Keratinocyte (primary cell): ENCODE measurements at regions not wholly inside any gene's neighbourhood (a gene's known extent, or its start where the extent isn't known, plus 50 kb on each side); places are given as distances from the start of the nearest gene placed in this dataset.

Source experiments
- DNase-seq: peaks from one replicate; pipeline ENCODE4 v3.0.0-alpha.2; 2011; ENCODE audit warnings: low read depth, missing footprints, low spot score
- FAIRE-seq: peaks from 2 replicates; lab custom pipeline; 2011; peaks lifted over from hg19 to GRCh38; lab: Jason Lieb, UNC
- H2AFZ ChIP-seq: 2 replicates; pipeline ENCODE4 v1.6.0; 2012; ENCODE audit warnings: low read length, control low read depth, inconsistent platforms; ENCODE audit not compliant: control insufficient read depth
- H3K27ac ChIP-seq: 2 replicates; pipeline ENCODE4 v1.5.1; 2011; ENCODE audit warnings: low read length; ENCODE audit not compliant: control insufficient read depth, insufficient read depth
- H3K27me3 ChIP-seq: 3 replicates; pipeline ENCODE4 v1.6.0; 2011; ENCODE audit warnings: low read length; ENCODE audit not compliant: control insufficient read depth, insufficient read depth; ENCODE audit errors: extremely low read depth
- H3K36me3 ChIP-seq, 2 experiments: 2 replicates in 1 of 2; 3 replicates in 1 of 2; pipeline ENCODE4 v1.5.1; 2011; ENCODE audit warnings: low read length in 2 of 2, mild to moderate bottlenecking in 1 of 2; ENCODE audit not compliant: control insufficient read depth in 2 of 2, insufficient read depth in 2 of 2; ENCODE audit errors: extremely low read depth in 1 of 2
- H3K4me1 ChIP-seq: 3 replicates; pipeline ENCODE4 v1.5.1; 2011; ENCODE audit warnings: low read length; ENCODE audit not compliant: control insufficient read depth, insufficient read depth; ENCODE audit errors: extremely low read depth
- H3K4me2 ChIP-seq: 3 replicates; pipeline ENCODE4 v1.6.0; 2011; ENCODE audit warnings: low read depth, low read length; ENCODE audit not compliant: control insufficient read depth, insufficient read depth; ENCODE audit errors: extremely low read depth
- H3K4me3 ChIP-seq, 3 experiments: fragments of 200-600 bp in 1 of 3; sonication (generic) in 1 of 3; 2 replicates in 2 of 3; 3 replicates in 1 of 3; pipeline ENCODE4 v1.5.1; 2011 to 2016; ENCODE audit warnings: low read length in 3 of 3, mild to moderate bottlenecking in 3 of 3, control low read depth in 2 of 3, inconsistent platforms in 1 of 3, low read depth in 1 of 3, mixed read lengths in 1 of 3, mixed run types in 1 of 3, moderate library complexity in 1 of 3; ENCODE audit not compliant: control insufficient read depth in 2 of 3, insufficient read depth in 2 of 3; ENCODE audit errors: extremely low read depth in 1 of 3
- H3K79me2 ChIP-seq: 2 replicates; pipeline ENCODE4 v1.6.0; 2012; ENCODE audit warnings: low read length; ENCODE audit not compliant: control insufficient read depth, insufficient read depth
- H3K9ac ChIP-seq: 3 replicates; pipeline ENCODE4 v1.6.0; 2011; ENCODE audit warnings: low read length; ENCODE audit not compliant: control insufficient read depth, insufficient read depth; ENCODE audit errors: extremely low read depth
- H3K9me1 ChIP-seq: 3 replicates; pipeline ENCODE4 v1.6.0; 2011; ENCODE audit warnings: low read length; ENCODE audit not compliant: control insufficient read depth, insufficient read depth; ENCODE audit errors: extremely low read depth
- H3K9me3 ChIP-seq: 2 replicates; pipeline ENCODE4 v1.5.1; 2012; ENCODE audit warnings: low read depth, low read length; ENCODE audit not compliant: control insufficient read depth
- H4K20me1 ChIP-seq: 3 replicates; pipeline ENCODE4 v1.6.0; 2011; ENCODE audit warnings: low read length; ENCODE audit not compliant: control insufficient read depth, insufficient read depth; ENCODE audit errors: extremely low read depth
- EZH2 ChIP-seq: IDR thresholded peaks from one replicate; pipeline ENCODE4 v1.6.1; 2012; ENCODE audit warnings: inconsistent platforms, mild to moderate bottlenecking, low read length, moderate library complexity
- dilution Hi-C: fragments of 300-500 bp; cut with MboI; formaldehyde crosslinking; loops from one replicate; pipeline ENCODE4 v1.7.0; 2020; ENCODE audit warnings: low sequenced_read_pairs; ENCODE audit not compliant: extremely low pct_ligation_motif_present
- TF ChIP-seq, protein P1 (sequence below), 3 experiments: IDR thresholded peaks in 1 of 3; conservative IDR thresholded peaks in 1 of 3; optimal IDR thresholded peaks in 1 of 3; 2 replicates in 2 of 3; 3 replicates in 1 of 3; pipeline versions ENCODE3 to v1.5.1; 2011; ENCODE audit warnings: low read length in 3 of 3, mild to moderate bottlenecking in 3 of 3, moderate library complexity in 2 of 3, control low read depth in 1 of 3, inconsistent platforms in 1 of 3; ENCODE audit not compliant: insufficient read depth in 2 of 3; ENCODE audit errors: extremely low read depth in 1 of 3

DNA sequence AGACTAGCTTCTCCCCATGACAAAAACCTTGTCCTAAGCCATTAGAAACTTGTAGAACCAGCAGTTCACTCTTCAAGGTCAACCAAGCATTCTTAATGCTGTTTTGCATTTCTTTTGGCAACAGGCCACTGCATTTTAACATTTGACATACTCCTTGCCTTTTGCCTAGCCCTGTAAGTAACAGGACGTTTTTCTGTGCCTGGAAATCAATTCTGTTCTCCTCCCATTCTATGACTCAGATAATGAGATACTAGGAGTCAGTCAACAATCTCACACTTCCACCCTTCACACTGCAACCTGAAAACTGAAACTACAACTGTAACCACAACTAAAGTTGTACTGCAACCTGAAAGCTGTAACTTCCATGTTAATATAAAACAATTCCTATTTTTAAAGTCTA is 268.7 kb downstream of the MZT1 start:
- Histone ChIP-seq H3K4me1 (no peaks in the 10 kb centered on the region), H3K36me3 (no peaks in the 10 kb centered on the region), H3K9ac (no peak overlapping the region), H4K20me1 (no peaks in the 10 kb centered on the region), H3K27ac (no peak overlapping the region), H3K27me3 (no peaks in the 10 kb centered on the region), H3K79me2 (no peaks in the 10 kb centered on the region), H3K9me3 (no peaks in the 10 kb centered on the region), H3K9me1 (no peaks in the 10 kb centered on the region), H3K4me3 (no peak overlapping the region), H3K4me2 (no peak overlapping the region), H2AFZ (no peak overlapping the region)
- FAIRE-seq (no peak), DNase-seq (no peak)
- TF ChIP-seq, protein P1, sequence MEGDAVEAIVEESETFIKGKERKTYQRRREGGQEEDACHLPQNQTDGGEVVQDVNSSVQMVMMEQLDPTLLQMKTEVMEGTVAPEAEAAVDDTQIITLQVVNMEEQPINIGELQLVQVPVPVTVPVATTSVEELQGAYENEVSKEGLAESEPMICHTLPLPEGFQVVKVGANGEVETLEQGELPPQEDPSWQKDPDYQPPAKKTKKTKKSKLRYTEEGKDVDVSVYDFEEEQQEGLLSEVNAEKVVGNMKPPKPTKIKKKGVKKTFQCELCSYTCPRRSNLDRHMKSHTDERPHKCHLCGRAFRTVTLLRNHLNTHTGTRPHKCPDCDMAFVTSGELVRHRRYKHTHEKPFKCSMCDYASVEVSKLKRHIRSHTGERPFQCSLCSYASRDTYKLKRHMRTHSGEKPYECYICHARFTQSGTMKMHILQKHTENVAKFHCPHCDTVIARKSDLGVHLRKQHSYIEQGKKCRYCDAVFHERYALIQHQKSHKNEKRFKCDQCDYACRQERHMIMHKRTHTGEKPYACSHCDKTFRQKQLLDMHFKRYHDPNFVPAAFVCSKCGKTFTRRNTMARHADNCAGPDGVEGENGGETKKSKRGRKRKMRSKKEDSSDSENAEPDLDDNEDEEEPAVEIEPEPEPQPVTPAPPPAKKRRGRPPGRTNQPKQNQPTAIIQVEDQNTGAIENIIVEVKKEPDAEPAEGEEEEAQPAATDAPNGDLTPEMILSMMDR (optimal IDR thresholded peaks at IDR 0.05 in 1 of 3, IDR thresholded peaks at IDR 0.05 in 1 of 3, conservative IDR thresholded peaks at IDR 0.05 in 1 of 3; ENCODE audit: extremely low read depth in 1 of 3, insufficient read depth in 2 of 3, low read length in 3 of 3), result no peak
- no peak for TF ChIP-seq EZH2
- dilution Hi-C loops, result no loop called here

DNA sequence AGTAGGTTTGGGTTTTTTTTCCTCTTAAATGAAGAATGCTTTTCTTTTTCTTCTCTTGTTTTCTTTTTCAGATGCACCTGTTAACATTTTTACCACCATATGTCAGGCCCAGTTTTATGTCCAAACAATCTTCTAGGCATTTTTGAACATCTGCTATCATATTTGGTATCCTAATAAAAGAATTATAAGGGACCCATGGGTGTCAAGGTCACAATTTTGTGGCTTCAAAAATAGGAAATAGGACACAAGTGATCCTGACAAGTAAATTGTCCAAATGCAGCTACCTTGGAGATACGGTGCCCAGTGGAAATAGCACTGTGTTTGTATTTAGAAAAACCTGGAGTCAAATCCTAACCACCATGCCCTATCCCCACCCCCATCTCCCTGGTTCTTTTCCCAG is 270.3 kb downstream of the MZT1 start:
- Histone ChIP-seq H3K27me3 (no peaks in the 10 kb centered on the region), H3K36me3 (no peaks in the 10 kb centered on the region), H3K9ac (no peak overlapping the region), H3K4me1 (no peaks in the 10 kb centered on the region), H3K27ac (no peak overlapping the region), H2AFZ (no peak overlapping the region), H4K20me1 (no peaks in the 10 kb centered on the region), H3K9me1 (no peaks in the 10 kb centered on the region), H3K9me3 (no peaks in the 10 kb centered on the region), H3K4me3 (no peak overlapping the region), H3K4me2 (no peak overlapping the region), H3K79me2 (no peaks in the 10 kb centered on the region)
- TF ChIP-seq, protein P1 (optimal IDR thresholded peaks at IDR 0.05 in 1 of 3, IDR thresholded peaks at IDR 0.05 in 1 of 3, conservative IDR thresholded peaks at IDR 0.05 in 1 of 3; ENCODE audit: extremely low read depth in 1 of 3, insufficient read depth in 2 of 3, low read length in 3 of 3), result no peak
- TF ChIP-seq EZH2, result no peak
- FAIRE-seq, result no peak
- dilution Hi-C loops, result no loop called here
- no peak for DNase-seq
